22Rv1 (cell line): ENCODE measurements at regions not wholly inside any gene's neighbourhood (a gene's known extent, or its start where the extent isn't known, plus 50 kb on each side); places are given as distances from the start of the nearest gene placed in this dataset.

Experiments used
- CTCF ChIP-seq: fragments of 450-650 bp; IDR thresholded peaks from 2 replicates; pipeline ENCODE4 v1.5.1; 2017; ENCODE audit warnings: mild to moderate bottlenecking
- ZFX ChIP-seq: fragments of 450-650 bp; IDR thresholded peaks from 2 replicates; pipeline ENCODE4 v1.6.1; 2017; ENCODE audit warnings: antibody characterized with exemption, borderline replicate concordance

- TF ChIP-seq CTCF (no peak), ZFX (no peak)
Measured at GRCh38 chr12:86712425-86712843, 456.2 kb upstream of the MGAT4C start.
